ENCODE measurements at regions not wholly inside any gene's neighbourhood (a gene's known extent, or its start where the extent isn't known, plus 50 kb on each side); places are given as distances from the start of the nearest gene placed in this dataset.
A peak's percentile ranks its signal among the peaks of the same experiment; 100 is the strongest.
"Not testable (repeated sequence)": the region's sequence is repeated elsewhere in the genome, so short reads cannot be mapped to it uniquely, and the experiment has no call there.

GRCh38 chr4:30553151-30553550, 167.0 kb upstream of the PCDH7 start:
- DNase-seq (ENCODE audit: low spot score, unreplicated experiment), result no peak
- no peak for TF ChIP-seq CTCF (IDR thresholded peaks at IDR 0.05; ENCODE audit: unreplicated experiment)
- no peaks in the 10 kb centered on the region for H3K27me3 Mint-ChIP-seq
- H3K36me3 Mint-ChIP-seq (ENCODE audit: insufficient read depth), result no peaks in the 10 kb centered on the region
- no peak overlapping the region for H3K27ac Mint-ChIP-seq
- H3K9me3 Mint-ChIP-seq (ENCODE audit: low read depth), result peaks cover 7% of the 10 kb centered on the region
- no peak overlapping the region for H3K4me3 Mint-ChIP-seq (ENCODE audit: low read depth)
- H3K4me1 Mint-ChIP-seq (ENCODE audit: low read depth), result peaks cover 14% of the 10 kb centered on the region

- Mint-ChIP-seq H3K9me3 (ENCODE audit: low read depth) (peaks cover 7% of the 10 kb centered on the region), H3K4me3 (ENCODE audit: low read depth) (no peak overlapping the region), H3K27me3 (no peaks in the 10 kb centered on the region), H3K36me3 (ENCODE audit: insufficient read depth) (no peaks in the 10 kb centered on the region), H3K4me1 (ENCODE audit: low read depth) (peaks cover 14% of the 10 kb centered on the region), H3K27ac (peak overlapping the region; percentile 60)
- DNase-seq (ENCODE audit: low spot score, unreplicated experiment), result no peak
- no peak for TF ChIP-seq CTCF (IDR thresholded peaks at IDR 0.05; ENCODE audit: unreplicated experiment)
These were observed 166.5 kb upstream of the PCDH7 start for GRCh38 chr4:30553706-30554105.

GRCh38 chr4:30555775-30556174, 164.4 kb upstream of the PCDH7 start:
- Mint-ChIP-seq H3K36me3 (ENCODE audit: insufficient read depth) (no peaks in the 10 kb centered on the region), H3K9me3 (ENCODE audit: low read depth) (peaks cover 3% of the 10 kb centered on the region), H3K4me1 (ENCODE audit: low read depth) (peaks cover 14% of the 10 kb centered on the region), H3K4me3 (ENCODE audit: low read depth) (no peak overlapping the region), H3K27ac (no peak overlapping the region), H3K27me3 (no peaks in the 10 kb centered on the region)
- no peak for TF ChIP-seq CTCF (IDR thresholded peaks at IDR 0.05; ENCODE audit: unreplicated experiment)
- no peak for DNase-seq (ENCODE audit: low spot score, unreplicated experiment)

GRCh38 chr4:30559481-30559880, 160.7 kb upstream of the PCDH7 start:
- Mint-ChIP-seq H3K4me1 (ENCODE audit: low read depth) (peaks cover 7% of the 10 kb centered on the region), H3K27me3 (no peaks in the 10 kb centered on the region), H3K27ac (no peak overlapping the region), H3K4me3 (ENCODE audit: low read depth) (no peak overlapping the region), H3K9me3 (ENCODE audit: low read depth) (peaks cover 14% of the 10 kb centered on the region), H3K36me3 (ENCODE audit: insufficient read depth) (no peaks in the 10 kb centered on the region)
- TF ChIP-seq CTCF (IDR thresholded peaks at IDR 0.05; ENCODE audit: unreplicated experiment), result no peak
- DNase-seq (ENCODE audit: low spot score, unreplicated experiment), result no peak

GRCh38 chr4:30586850-30587249, 133.3 kb upstream of the PCDH7 start:
- no peak for DNase-seq (ENCODE audit: low spot score, unreplicated experiment)
- no peaks in the 10 kb centered on the region for H3K4me1 Mint-ChIP-seq (ENCODE audit: low read depth)
- H3K9me3 Mint-ChIP-seq (ENCODE audit: low read depth), result peaks cover 5% of the 10 kb centered on the region
- no peak overlapping the region for H3K4me3 Mint-ChIP-seq (ENCODE audit: low read depth)
- no peaks in the 10 kb centered on the region for H3K36me3 Mint-ChIP-seq (ENCODE audit: insufficient read depth)
- no peak overlapping the region for H3K27ac Mint-ChIP-seq
- TF ChIP-seq CTCF (IDR thresholded peaks at IDR 0.05; ENCODE audit: unreplicated experiment), result no peak
- H3K27me3 Mint-ChIP-seq, result no peaks in the 10 kb centered on the region

- H3K36me3 Mint-ChIP-seq (ENCODE audit: insufficient read depth); H3K27me3 Mint-ChIP-seq; H3K4me3 Mint-ChIP-seq (ENCODE audit: low read depth); H3K4me1 Mint-ChIP-seq (ENCODE audit: low read depth); H3K27ac Mint-ChIP-seq; H3K9me3 Mint-ChIP-seq (ENCODE audit: low read depth); DNase-seq (ENCODE audit: low spot score, unreplicated experiment): not testable (repeated sequence)
These were observed 130.5 kb upstream of the PCDH7 start for GRCh38 chr4:30589669-30590068.
